OCI-LY3 (cell line): ENCODE measurements at regions not wholly inside any gene's neighbourhood (a gene's known extent, or its start where the extent isn't known, plus 50 kb on each side); places are given as distances from the start of the nearest gene placed in this dataset.

Experiments
- EZH2phosphoT487 ChIP-seq: fragments of 200-600 bp; shearing (Covaris generic); IDR thresholded peaks from 2 replicates; pipeline ENCODE4 v1.6.1; 2018; ENCODE audit warnings: antibody characterized with exemption, mixed run types, low read depth
- TF ChIP-seq, protein P1 (sequence below): fragments of 200-600, 300-600 bp; sonication (generic); IDR thresholded peaks from 2 replicates; pipeline ENCODE4 v1.5.1; 2014; ENCODE audit warnings: antibody characterized with exemption, low read length, low read depth

DNA sequence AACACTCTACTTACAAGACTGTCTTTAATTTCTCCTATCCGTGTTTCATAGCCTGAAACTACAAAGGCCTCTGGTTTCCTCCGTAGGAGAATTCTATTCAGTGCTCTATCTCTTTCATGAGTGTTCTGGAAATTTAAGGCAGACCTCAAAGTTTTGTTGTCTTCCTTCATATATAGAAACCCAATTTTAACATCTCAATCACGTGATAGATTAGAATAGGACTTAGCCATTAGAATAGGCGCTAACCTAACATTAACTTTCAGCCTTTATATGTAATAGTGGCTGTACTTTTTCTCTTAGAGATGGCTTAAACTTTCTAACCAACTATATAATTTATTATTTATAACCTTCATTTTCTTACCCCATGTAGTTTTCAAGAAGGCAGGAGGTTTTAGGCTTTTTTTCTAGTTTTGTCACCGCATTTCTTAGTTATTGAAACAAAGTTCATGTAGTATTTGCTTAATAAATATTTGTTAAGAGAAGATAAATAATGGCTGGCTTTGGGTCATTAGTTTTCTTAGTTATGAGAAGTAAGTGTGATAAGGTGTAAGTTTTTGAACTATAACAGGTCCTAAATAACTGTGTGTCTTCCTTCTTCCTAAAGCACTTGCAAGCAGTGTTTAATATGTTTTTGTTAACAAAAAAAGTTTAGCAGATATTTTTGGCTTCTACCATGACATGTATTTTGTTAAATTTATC lies 1504.6 kb upstream of the ADGRL3 start:
- TF ChIP-seq, protein P1, sequence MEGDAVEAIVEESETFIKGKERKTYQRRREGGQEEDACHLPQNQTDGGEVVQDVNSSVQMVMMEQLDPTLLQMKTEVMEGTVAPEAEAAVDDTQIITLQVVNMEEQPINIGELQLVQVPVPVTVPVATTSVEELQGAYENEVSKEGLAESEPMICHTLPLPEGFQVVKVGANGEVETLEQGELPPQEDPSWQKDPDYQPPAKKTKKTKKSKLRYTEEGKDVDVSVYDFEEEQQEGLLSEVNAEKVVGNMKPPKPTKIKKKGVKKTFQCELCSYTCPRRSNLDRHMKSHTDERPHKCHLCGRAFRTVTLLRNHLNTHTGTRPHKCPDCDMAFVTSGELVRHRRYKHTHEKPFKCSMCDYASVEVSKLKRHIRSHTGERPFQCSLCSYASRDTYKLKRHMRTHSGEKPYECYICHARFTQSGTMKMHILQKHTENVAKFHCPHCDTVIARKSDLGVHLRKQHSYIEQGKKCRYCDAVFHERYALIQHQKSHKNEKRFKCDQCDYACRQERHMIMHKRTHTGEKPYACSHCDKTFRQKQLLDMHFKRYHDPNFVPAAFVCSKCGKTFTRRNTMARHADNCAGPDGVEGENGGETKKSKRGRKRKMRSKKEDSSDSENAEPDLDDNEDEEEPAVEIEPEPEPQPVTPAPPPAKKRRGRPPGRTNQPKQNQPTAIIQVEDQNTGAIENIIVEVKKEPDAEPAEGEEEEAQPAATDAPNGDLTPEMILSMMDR, result no peak
- no peak for TF ChIP-seq EZH2phosphoT487
